Effector memory CD4-positive, alpha-beta T cell (primary cell): ENCODE measurements at regions not wholly inside any gene's neighbourhood (a gene's known extent, or its start where the extent isn't known, plus 50 kb on each side); places are given as distances from the start of the nearest gene placed in this dataset.

Experiments used
- DNase-seq, 3 donors: peaks; one replicate each; pipeline ENCODE4 v3.0.0-alpha.2; 2020
- H3K27ac ChIP-seq: 2 replicates; pipeline ENCODE4 v1.7.0; 2013; ENCODE audit warnings: mild to moderate bottlenecking, low read length, moderate library complexity; ENCODE audit not compliant: insufficient read depth, poor library complexity, severe bottlenecking
- H3K27me3 ChIP-seq: replicated peaks from 2 replicates; pipeline ENCODE4 v1.7.0; 2013; ENCODE audit warnings: mild to moderate bottlenecking, low read length; ENCODE audit not compliant: insufficient read depth, control insufficient read depth, poor library complexity, severe bottlenecking
- H3K36me3 ChIP-seq: 2 replicates; pipeline ENCODE4 v1.7.0; 2013; ENCODE audit warnings: mild to moderate bottlenecking, low read length, moderate library complexity; ENCODE audit not compliant: control insufficient read depth, insufficient read depth
- H3K4me1 ChIP-seq: 2 replicates; pipeline ENCODE4 v1.7.0; 2013; ENCODE audit warnings: low read length, mild to moderate bottlenecking; ENCODE audit not compliant: control insufficient read depth, insufficient read depth, poor library complexity, severe bottlenecking
- H3K4me3 ChIP-seq: 2 replicates; pipeline ENCODE4 v1.7.0; 2013; ENCODE audit warnings: low read length, low read depth, mild to moderate bottlenecking; ENCODE audit not compliant: insufficient read depth, poor library complexity, severe bottlenecking
- H3K9me3 ChIP-seq: 2 replicates; pipeline ENCODE4 v1.7.0; 2013; ENCODE audit warnings: mild to moderate bottlenecking, low read length, moderate library complexity; ENCODE audit not compliant: control insufficient read depth

DNA sequence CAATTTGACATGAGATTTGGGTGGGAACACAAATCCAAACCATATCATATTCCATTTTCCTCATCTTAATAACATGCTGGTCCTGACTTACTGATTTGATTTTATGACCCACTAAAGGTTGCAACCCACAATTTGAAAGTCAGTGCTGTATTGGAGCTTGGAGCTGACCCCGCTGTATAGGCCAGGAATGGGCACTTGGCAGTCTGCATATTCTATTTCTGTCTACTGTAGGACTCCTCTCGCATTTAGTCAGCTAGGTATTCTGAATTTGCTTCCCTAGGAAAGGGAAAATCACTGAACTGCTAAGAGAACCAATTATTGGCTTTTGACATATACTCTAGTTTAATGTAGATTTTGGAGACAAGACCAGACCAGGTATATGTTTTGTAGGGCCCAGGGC is 157.0 kb downstream of the MFSD1 start:
- no peak overlapping the region for H3K27ac ChIP-seq
- H3K36me3 ChIP-seq = no peaks in the 10 kb centered on the region
- H3K4me3 ChIP-seq = no peak overlapping the region
- H3K4me1 ChIP-seq = no peaks in the 10 kb centered on the region
- H3K27me3 ChIP-seq = no peaks in the 10 kb centered on the region
- no peaks in the 10 kb centered on the region for H3K9me3 ChIP-seq
- no peak for DNase-seq

DNA sequence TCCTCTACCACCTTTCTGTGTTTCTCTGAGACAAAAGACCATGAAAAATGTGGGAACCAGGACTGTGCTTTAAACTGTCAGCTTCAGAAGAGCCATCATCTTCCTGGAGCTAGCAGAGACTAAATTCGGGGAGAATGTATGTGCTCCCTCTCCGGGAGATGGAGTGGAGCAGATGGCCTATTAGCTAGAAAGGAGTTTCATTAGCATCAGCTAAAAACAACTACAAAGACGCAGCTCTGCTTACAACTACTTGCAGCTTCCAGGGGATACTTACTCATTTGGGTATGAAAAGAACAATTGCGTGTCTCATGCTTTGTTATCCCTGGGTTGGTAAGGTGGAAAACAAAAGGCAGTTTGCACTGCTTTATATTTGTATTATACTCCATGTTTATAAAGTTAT is 159.6 kb downstream of the MFSD1 start:
- H3K27me3 ChIP-seq = no peaks in the 10 kb centered on the region
- H3K4me3 ChIP-seq = no peak overlapping the region
- no peak for DNase-seq
- no peaks in the 10 kb centered on the region for H3K9me3 ChIP-seq
- H3K27ac ChIP-seq = no peak overlapping the region
- H3K36me3 ChIP-seq = no peaks in the 10 kb centered on the region
- no peaks in the 10 kb centered on the region for H3K4me1 ChIP-seq

DNA sequence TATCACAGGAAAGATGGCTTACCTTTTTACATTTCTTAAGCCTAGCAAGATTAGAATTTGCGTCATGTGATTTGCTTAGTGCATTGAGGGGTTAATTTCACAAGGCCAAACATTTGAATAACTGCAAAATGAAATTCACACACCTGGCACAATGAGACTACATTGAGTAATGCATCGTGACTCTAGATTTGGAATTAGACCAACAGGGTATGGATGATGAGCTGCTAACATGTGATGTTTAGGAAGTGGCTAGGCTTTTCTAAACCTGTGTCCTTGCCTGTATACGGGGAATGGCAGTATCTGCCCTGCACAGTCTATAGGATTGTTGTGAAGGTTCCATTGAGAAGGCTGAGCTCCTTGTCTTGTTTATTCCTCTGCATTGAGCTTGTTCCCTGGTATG is 160.1 kb downstream of the MFSD1 start:
- Histone ChIP-seq H3K4me1 (no peaks in the 10 kb centered on the region), H3K27me3 (no peaks in the 10 kb centered on the region), H3K9me3 (no peaks in the 10 kb centered on the region), H3K4me3 (no peak overlapping the region), H3K27ac (no peak overlapping the region), H3K36me3 (no peaks in the 10 kb centered on the region)
- DNase-seq = no peak

DNA sequence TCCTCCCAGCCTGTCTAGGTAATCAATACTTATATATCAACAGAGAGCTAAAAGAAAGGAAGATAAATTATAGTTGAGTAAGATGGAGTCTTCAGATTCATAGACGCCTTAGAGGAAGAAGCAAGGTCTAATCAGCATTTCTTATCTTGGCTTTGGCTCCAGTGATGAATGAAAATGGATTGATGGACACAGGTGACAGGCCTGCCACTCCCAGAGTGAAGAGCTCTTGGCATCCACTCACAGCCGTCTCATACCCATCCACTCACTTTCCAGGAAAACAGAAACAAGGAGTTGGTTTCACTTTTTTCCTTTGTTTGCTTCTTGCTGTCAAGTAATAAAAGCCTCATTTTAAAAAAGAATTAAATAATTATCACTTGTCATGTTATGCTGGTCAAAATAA is 168.2 kb downstream of the MFSD1 start:
- Histone ChIP-seq H3K9me3 (no peaks in the 10 kb centered on the region), H3K4me3 (no peak overlapping the region), H3K36me3 (no peaks in the 10 kb centered on the region), H3K27me3 (no peaks in the 10 kb centered on the region), H3K27ac (no peak overlapping the region), H3K4me1 (no peaks in the 10 kb centered on the region)
- DNase-seq = no peak

DNA sequence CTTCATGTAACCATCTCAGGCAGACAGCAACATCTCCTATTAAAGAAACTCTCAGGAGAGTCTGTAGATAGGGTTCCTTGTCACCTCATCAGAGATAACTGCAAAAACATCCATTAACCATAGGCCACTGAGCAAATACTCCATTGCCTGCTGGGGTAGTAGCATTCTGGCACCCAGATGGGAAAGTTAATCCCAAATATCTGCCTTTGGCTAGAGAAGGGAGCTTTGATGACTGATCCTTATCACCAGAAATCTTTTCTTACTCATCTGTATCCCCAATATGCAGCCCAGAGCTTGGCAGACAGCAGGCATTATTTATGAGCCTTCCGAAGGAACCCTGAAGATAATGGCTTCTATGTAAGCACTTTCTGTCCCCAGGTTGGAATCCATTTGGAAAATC is 173.1 kb downstream of the MFSD1 start:
- Histone ChIP-seq H3K36me3 (no peaks in the 10 kb centered on the region), H3K9me3 (no peaks in the 10 kb centered on the region), H3K4me3 (no peak overlapping the region), H3K4me1 (no peaks in the 10 kb centered on the region), H3K27me3 (no peaks in the 10 kb centered on the region), H3K27ac (no peak overlapping the region)
- DNase-seq = no peak

DNA sequence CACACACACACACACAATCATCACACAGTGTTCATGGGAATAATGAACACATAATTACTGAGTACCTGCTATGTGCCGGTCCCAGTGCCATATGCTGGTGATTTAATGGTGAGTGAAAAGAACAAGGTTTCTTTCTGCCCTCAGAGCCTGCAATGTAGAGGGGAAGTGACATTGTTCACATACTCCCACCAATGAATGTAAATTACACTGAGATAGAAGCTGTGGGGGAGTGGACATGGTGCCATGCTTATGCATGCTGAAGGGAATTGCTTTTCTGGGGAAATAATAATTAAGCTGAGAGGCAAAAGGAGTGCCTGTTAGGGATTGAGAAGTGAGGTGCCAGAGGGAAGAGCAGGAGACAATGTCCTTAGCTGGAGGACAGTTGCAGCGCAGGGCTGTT is 175.1 kb downstream of the MFSD1 start:
- Histone ChIP-seq H3K9me3 (no peaks in the 10 kb centered on the region), H3K27ac (no peak overlapping the region), H3K4me1 (no peaks in the 10 kb centered on the region), H3K36me3 (no peaks in the 10 kb centered on the region), H3K27me3 (no peaks in the 10 kb centered on the region), H3K4me3 (no peak overlapping the region)
- no peak for DNase-seq

DNA sequence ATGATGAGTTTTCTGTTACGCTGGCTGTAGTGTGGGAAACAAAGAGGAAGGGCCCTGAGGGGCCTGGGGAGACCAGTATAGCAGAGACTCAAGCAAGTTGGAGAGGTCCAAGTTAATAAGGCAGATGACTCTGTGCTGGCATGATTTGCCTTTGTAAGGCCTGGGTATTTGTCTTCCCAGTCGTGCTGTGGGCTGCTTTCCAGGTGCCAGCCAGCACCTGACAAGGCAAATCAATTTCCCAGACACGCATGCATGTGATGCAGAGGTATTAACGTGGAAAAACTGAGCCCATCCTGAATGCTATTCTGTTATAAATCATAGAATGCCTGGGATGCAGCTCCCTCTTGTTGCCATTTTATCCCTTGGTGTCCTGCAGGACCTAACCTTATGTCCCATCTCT is 175.6 kb downstream of the MFSD1 start:
- no peak overlapping the region for H3K27ac ChIP-seq
- H3K36me3 ChIP-seq = no peaks in the 10 kb centered on the region
- no peaks in the 10 kb centered on the region for H3K27me3 ChIP-seq
- H3K9me3 ChIP-seq = no peaks in the 10 kb centered on the region
- DNase-seq = no peak
- no peaks in the 10 kb centered on the region for H3K4me1 ChIP-seq
- H3K4me3 ChIP-seq = no peak overlapping the region

GRCh38 chr3:158983216-158984099 is 181.6 kb downstream of the MFSD1 start:
- DNase-seq = no peak

DNA sequence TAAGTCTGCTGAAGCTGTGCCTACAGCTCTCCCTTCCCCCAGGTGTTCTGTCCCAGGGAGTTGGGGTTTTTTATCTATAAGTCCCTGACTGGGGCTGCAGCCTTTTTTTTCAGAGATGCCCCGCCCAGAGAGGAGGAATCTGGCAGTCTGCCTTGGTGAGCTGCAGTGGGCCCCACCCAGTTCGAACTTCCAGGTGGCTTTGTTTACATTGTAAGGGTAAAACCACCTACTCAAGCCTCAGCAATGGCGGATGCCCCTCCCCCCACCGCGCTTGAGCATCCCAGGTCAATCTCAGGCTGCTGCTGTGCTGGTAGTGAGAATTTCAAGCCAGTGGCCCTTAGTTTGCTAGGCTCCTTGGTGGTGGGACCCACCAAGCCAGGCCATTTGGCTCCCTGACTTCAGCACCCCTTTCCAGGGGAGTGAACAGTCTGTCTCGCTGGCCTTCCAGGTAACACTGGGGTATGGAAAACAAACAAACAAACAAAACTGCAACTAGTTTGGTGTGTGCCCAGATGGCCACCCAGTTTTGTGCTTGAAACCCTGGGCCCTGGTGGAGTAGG is 189.4 kb downstream of the MFSD1 start:
- Histone ChIP-seq H3K4me1 (no peaks in the 10 kb centered on the region), H3K9me3 (no peaks in the 10 kb centered on the region), H3K36me3 (no peaks in the 10 kb centered on the region), H3K27me3 (no peaks in the 10 kb centered on the region), H3K4me3 (no peak overlapping the region), H3K27ac (no peak overlapping the region)
- no peak for DNase-seq

More at GRCh38 chr3:158983216-158984099, 181.6 kb downstream of the MFSD1 start:
- H3K4me1 ChIP-seq = no peaks in the 10 kb centered on the region
- H3K4me3 ChIP-seq = no peak overlapping the region
- no peaks in the 10 kb centered on the region for H3K27me3 ChIP-seq
- no peaks in the 10 kb centered on the region for H3K36me3 ChIP-seq
- no peaks in the 10 kb centered on the region for H3K9me3 ChIP-seq
- no peak overlapping the region for H3K27ac ChIP-seq

- no peaks in the 10 kb centered on the region for H3K4me1 ChIP-seq
- H3K27ac ChIP-seq = no peak overlapping the region
- DNase-seq = no peak
- no peaks in the 10 kb centered on the region for H3K36me3 ChIP-seq
- no peak overlapping the region for H3K4me3 ChIP-seq
- H3K9me3 ChIP-seq = no peaks in the 10 kb centered on the region
- no peaks in the 10 kb centered on the region for H3K27me3 ChIP-seq
Measured at GRCh38 chr3:158992463-158992862, 190.6 kb downstream of the MFSD1 start.
